KMS-11 (cell line): ENCODE measurements at regions not wholly inside any gene's neighbourhood (a gene's known extent, or its start where the extent isn't known, plus 50 kb on each side); places are given as distances from the start of the nearest gene placed in this dataset.

ENCODE experiments used
- H2AFZ ChIP-seq: fragments of 200-600 bp; sonication (generic); 2 replicates; pipeline ENCODE4 v1.6.1; 2016; ENCODE audit warnings: antibody characterized with exemption, mixed run types, low read depth
- H3K27ac ChIP-seq: fragments of 200-600 bp; sonication (generic); 2 replicates; pipeline ENCODE4 v1.6.1; 2016; ENCODE audit warnings: mild to moderate bottlenecking, mixed run types
- H3K27me3 ChIP-seq: fragments of 200-600 bp; sonication (generic); 2 replicates; pipeline ENCODE4 v1.6.1; 2017; ENCODE audit warnings: mild to moderate bottlenecking, low read depth, mixed run types, moderate library complexity; ENCODE audit not compliant: insufficient read depth
- H3K36me3 ChIP-seq: fragments of 200-600 bp; sonication (generic); 2 replicates; pipeline ENCODE4 v1.6.1; 2017; ENCODE audit warnings: mild to moderate bottlenecking, mixed run types; ENCODE audit not compliant: insufficient read depth
- H3K4me1 ChIP-seq: fragments of 200-600 bp; sonication (generic); 2 replicates; pipeline ENCODE4 v1.6.1; 2016; ENCODE audit warnings: mild to moderate bottlenecking, low read depth, mixed run types; ENCODE audit not compliant: poor library complexity, severe bottlenecking
- H3K4me2 ChIP-seq: fragments of 200-600 bp; sonication (generic); 2 replicates; pipeline ENCODE4 v1.7.0; 2016; ENCODE audit warnings: mild to moderate bottlenecking, mixed run types
- H3K4me3 ChIP-seq: fragments of 200-600 bp; sonication (generic); IDR thresholded peaks from 2 replicates; pipeline ENCODE4 v1.6.1; 2017; ENCODE audit warnings: low read depth, low read length, mixed read lengths; ENCODE audit not compliant: insufficient read depth
- H3K79me2 ChIP-seq: fragments of 200-600 bp; sonication (generic); 2 replicates; pipeline ENCODE4 v1.6.1; 2016; ENCODE audit warnings: low read depth, mixed run types; ENCODE audit not compliant: insufficient read depth
- H3K9ac ChIP-seq: fragments of 200-600 bp; sonication (generic); 2 replicates; pipeline ENCODE4 v1.6.1; 2016; ENCODE audit warnings: mild to moderate bottlenecking, mixed run types
- H4K20me1 ChIP-seq: fragments of 200-600 bp; sonication (generic); 2 replicates; pipeline ENCODE4 v1.6.1; 2016; ENCODE audit warnings: mild to moderate bottlenecking, mixed run types; ENCODE audit not compliant: insufficient read depth
- CTCF ChIP-seq: fragments of 200-600 bp; sonication (generic); conservative IDR thresholded peaks from 2 replicates; pipeline ENCODE4 v1.6.1; 2017; ENCODE audit warnings: low read depth, mild to moderate bottlenecking, antibody characterized with exemption, low read length, moderate library complexity, mixed read lengths

DNA sequence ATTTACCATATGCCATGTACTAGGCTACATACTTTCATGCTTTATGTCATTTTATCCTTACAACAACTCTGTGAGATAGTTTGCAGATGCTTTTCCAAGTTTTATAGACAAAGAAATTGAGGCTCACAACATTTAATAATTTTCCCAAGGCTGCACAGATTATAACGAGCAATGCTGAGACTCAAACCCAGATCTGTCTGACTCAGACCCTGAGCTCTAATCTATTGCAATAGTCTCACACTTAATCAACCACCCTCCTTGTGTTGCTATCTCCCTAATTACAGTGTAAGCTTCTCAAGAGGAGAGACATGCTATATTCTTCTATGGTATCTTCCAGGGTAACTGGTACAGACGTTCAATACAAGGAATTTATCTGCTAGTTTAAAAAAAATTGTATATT is 247.6 kb downstream of the WDR11 start:
- Histone ChIP-seq H3K36me3 (no peaks in the 10 kb centered on the region), H3K9ac (no peak overlapping the region), H3K4me1 (no peaks in the 10 kb centered on the region), H2AFZ (no peak overlapping the region), H3K4me2 (no peak overlapping the region), H3K27me3 (no peaks in the 10 kb centered on the region), H4K20me1 (no peaks in the 10 kb centered on the region), H3K79me2 (no peaks in the 10 kb centered on the region), H3K4me3 (no peak overlapping the region), H3K27ac (no peak overlapping the region)
- no peak for TF ChIP-seq CTCF

DNA sequence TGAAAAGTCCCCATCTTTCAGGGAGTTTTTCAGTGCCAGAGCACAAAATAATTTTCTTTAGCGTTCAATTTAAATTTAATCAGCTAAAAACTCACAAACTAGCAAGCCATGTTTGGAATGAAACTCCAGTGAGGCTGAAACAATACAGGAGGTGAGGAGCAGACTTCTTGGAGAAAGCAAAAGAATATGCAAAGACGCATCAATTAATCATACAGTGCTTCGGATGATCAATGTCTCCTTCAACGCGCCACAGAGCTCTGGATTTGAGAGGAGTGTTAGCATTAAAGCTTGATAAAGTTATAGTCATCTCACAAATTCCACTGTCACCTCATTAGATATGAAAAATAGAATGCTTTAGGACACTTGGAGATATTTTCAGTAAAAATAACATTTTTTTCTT is 248.0 kb downstream of the WDR11 start:
- H3K27ac ChIP-seq: no peak overlapping the region
- H2AFZ ChIP-seq: no peak overlapping the region
- H3K4me2 ChIP-seq: no peak overlapping the region
- H3K4me1 ChIP-seq: no peaks in the 10 kb centered on the region
- H3K27me3 ChIP-seq: no peaks in the 10 kb centered on the region
- no peak for TF ChIP-seq CTCF
- no peaks in the 10 kb centered on the region for H4K20me1 ChIP-seq
- H3K79me2 ChIP-seq: no peaks in the 10 kb centered on the region
- no peak overlapping the region for H3K4me3 ChIP-seq
- no peaks in the 10 kb centered on the region for H3K36me3 ChIP-seq
- no peak overlapping the region for H3K9ac ChIP-seq

DNA sequence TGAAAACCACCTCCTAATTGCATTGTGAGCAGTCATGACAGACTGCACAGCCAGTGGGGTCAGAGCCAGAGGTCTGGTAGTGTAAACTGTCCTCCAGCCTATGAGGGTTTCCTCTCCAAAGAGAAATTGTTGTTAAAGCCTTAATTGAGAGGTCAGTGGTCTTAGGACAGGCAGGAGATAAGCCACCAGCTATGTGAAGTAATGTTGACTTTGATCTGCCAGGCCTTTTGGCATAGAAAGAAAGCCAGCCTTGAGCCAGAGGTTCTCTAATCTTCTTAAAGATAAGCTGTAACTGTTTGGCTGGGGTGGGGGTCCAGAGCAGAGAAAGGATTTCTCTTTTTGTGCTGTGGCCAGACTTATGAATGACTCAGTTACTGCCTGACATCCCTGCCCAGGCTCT is 248.4 kb downstream of the WDR11 start:
- Histone ChIP-seq H4K20me1 (no peaks in the 10 kb centered on the region), H3K27ac (no peak overlapping the region), H3K4me2 (no peak overlapping the region), H3K4me1 (no peaks in the 10 kb centered on the region), H3K36me3 (no peaks in the 10 kb centered on the region), H2AFZ (no peak overlapping the region), H3K9ac (no peak overlapping the region), H3K79me2 (no peaks in the 10 kb centered on the region), H3K27me3 (no peaks in the 10 kb centered on the region), H3K4me3 (no peak overlapping the region)
- no peak for TF ChIP-seq CTCF

GRCh38 chr10:121101561-121101960 is 250.4 kb downstream of the WDR11 start:
- H3K27me3 ChIP-seq: no peaks in the 10 kb centered on the region
- no peak overlapping the region for H3K4me2 ChIP-seq
- no peak overlapping the region for H3K9ac ChIP-seq
- H3K27ac ChIP-seq: no peak overlapping the region
- H2AFZ ChIP-seq: no peak overlapping the region
- no peaks in the 10 kb centered on the region for H3K79me2 ChIP-seq
- no peaks in the 10 kb centered on the region for H3K36me3 ChIP-seq
- TF ChIP-seq CTCF: no peak
- no peak overlapping the region for H3K4me3 ChIP-seq
- H3K4me1 ChIP-seq: no peaks in the 10 kb centered on the region
- no peaks in the 10 kb centered on the region for H4K20me1 ChIP-seq

GRCh38 chr10:121102706-121103105 is 251.5 kb downstream of the WDR11 start:
- Histone ChIP-seq H2AFZ (no peak overlapping the region), H3K4me2 (no peak overlapping the region), H4K20me1 (no peaks in the 10 kb centered on the region), H3K4me3 (no peak overlapping the region), H3K27me3 (no peaks in the 10 kb centered on the region), H3K27ac (no peak overlapping the region), H3K4me1 (no peaks in the 10 kb centered on the region), H3K79me2 (no peaks in the 10 kb centered on the region), H3K36me3 (no peaks in the 10 kb centered on the region), H3K9ac (no peak overlapping the region)
- no peak for TF ChIP-seq CTCF
